Liver (tissue), 8 donors: ENCODE measurements at regions not wholly inside any gene's neighbourhood (a gene's known extent, or its start where the extent isn't known, plus 50 kb on each side); places are given as distances from the start of the nearest gene placed in this dataset.

ENCODE experiments used
- DNase-seq: peaks from one replicate; pipeline ENCODE4 v3.0.0-alpha.2; 2017; ENCODE audit warnings: low spot score
- H3K27ac ChIP-seq, 2 donors: one replicate each; pipeline ENCODE4 v1.7.0; 2013; ENCODE audit warnings: inconsistent platforms in 2 of 2, low read length in 2 of 2, control low read depth in 1 of 2, low read depth in 1 of 2, mild to moderate bottlenecking in 1 of 2
- H3K27me3 ChIP-seq, 4 donors: one replicate each; pipeline versions ENCODE4 v1.6.1 to v1.7.0; 2013; ENCODE audit warnings: low read length in 3 of 4, inconsistent platforms in 1 of 4, mild to moderate bottlenecking in 1 of 4, moderate library complexity in 1 of 4; ENCODE audit not compliant: control insufficient read depth in 4 of 4, insufficient read depth in 4 of 4
- H3K36me3 ChIP-seq, 4 donors: one replicate each; pipeline versions ENCODE4 v1.6.1 to v1.7.0; 2013; ENCODE audit warnings: low read length in 3 of 4, mild to moderate bottlenecking in 3 of 4, low read depth in 1 of 4, moderate library complexity in 1 of 4; ENCODE audit not compliant: control insufficient read depth in 4 of 4, insufficient read depth in 3 of 4
- H3K4me1 ChIP-seq, 4 donors: one replicate each; pipeline versions ENCODE4 v1.6.1 to v1.7.0; 2013; ENCODE audit warnings: low read length in 3 of 4, mild to moderate bottlenecking in 3 of 4, moderate library complexity in 1 of 4; ENCODE audit not compliant: control insufficient read depth in 4 of 4, insufficient read depth in 4 of 4
- H3K4me3 ChIP-seq, 3 donors: one replicate each; pipeline versions ENCODE4 v1.6.1 to v1.7.0; 2013; ENCODE audit warnings: low read length in 3 of 3, control low read depth in 1 of 3, low read depth in 1 of 3, mild to moderate bottlenecking in 1 of 3
- H3K9ac ChIP-seq, 2 donors: one replicate each; pipeline ENCODE4 v1.7.0; 2013; ENCODE audit warnings: low read length in 2 of 2, mild to moderate bottlenecking in 2 of 2, moderate library complexity in 2 of 2, control low read depth in 1 of 2, low read depth in 1 of 2
- H3K9me3 ChIP-seq, 4 donors: one replicate each; pipeline versions ENCODE4 v1.6.1 to v1.7.0; 2013; ENCODE audit warnings: low read length in 3 of 4; ENCODE audit not compliant: control insufficient read depth in 4 of 4
- ATF3 ChIP-seq: IDR thresholded peaks from 2 replicates; pipeline ENCODE4 v1.6.1; 2016; ENCODE audit warnings: antibody characterized with exemption
- EGR1 ChIP-seq, 2 donors: IDR thresholded peaks; 2 replicates each; pipeline ENCODE4 v1.6.1; 2016 to 2018; ENCODE audit warnings: antibody characterized with exemption in 2 of 2, low read depth in 2 of 2
- HNF4A ChIP-seq, 2 donors: conservative IDR thresholded peaks; 2 replicates each; pipeline ENCODE4 v1.6.1; 2016; ENCODE audit warnings: antibody characterized with exemption in 2 of 2, mild to moderate bottlenecking in 2 of 2
- JUND ChIP-seq, 2 donors: IDR thresholded peaks; 2 replicates each; pipeline ENCODE4 v1.6.1; 2016; ENCODE audit warnings: antibody characterized with exemption in 2 of 2
- RAD21 ChIP-seq, 2 donors: IDR thresholded peaks; 2 replicates each; pipeline ENCODE4 v1.6.1; 2016; ENCODE audit warnings: antibody characterized with exemption in 2 of 2, mild to moderate bottlenecking in 2 of 2
- RXRA ChIP-seq, 2 donors: IDR thresholded peaks; 2 replicates each; pipeline ENCODE4 v1.6.1; 2017 to 2018; ENCODE audit warnings: antibody characterized with exemption in 2 of 2, mild to moderate bottlenecking in 1 of 2
- ZBTB33 ChIP-seq: IDR thresholded peaks from 2 replicates; pipeline ENCODE4 v1.6.1; 2016; ENCODE audit warnings: antibody characterized with exemption
- WGBS: extraction: QIAGEN DNeasy Blood & Tissue Kit; methylation state at CpG from one replicate; pipeline ENCODE4 v1.1.7; 2013; 5-methylcytosine and 5-hydroxymethylcytosine counted together
- TF ChIP-seq, protein P1 (sequence below): IDR thresholded peaks from 2 replicates; pipeline ENCODE4 v1.6.1; 2016; ENCODE audit warnings: antibody characterized with exemption, mild to moderate bottlenecking
- TF ChIP-seq, protein P2 (sequence below): IDR thresholded peaks from 2 replicates; pipeline ENCODE4 v1.6.1; 2016; ENCODE audit warnings: antibody characterized with exemption
- TF ChIP-seq, protein P3 (sequence below): fragments of 150-350 bp; IDR thresholded peaks from 2 replicates; pipeline ENCODE4 v1.5.1; 2017; ENCODE audit warnings: improper control_type of control experiment, low read depth, low read length; ENCODE audit not compliant: missing input control
- donor health status: healthy.
- donor health status: healthy.
- donor health status: healthy.
- donor health status: healthy.
- donor health status: healthy.

DNA sequence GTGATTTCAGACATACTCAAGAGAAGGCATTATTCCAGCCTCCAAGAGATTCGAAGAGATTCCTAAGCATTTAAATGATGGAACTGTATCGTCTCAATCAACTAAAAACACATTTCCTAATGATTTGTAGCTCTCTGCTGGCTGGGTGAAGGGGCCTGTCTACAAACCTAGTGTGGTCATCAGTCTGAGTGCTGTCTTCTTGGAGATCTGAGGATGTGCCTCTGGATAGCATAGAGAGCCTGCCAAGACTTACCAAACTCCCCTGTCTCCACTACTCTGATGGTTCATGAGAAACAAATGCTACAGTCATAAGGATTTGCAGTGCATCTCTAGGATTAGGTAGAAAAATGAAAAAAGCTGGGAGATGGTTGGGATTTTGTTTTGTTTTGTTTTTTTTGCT is 176.9 kb upstream of the CITED2 start:
- no peak overlapping the region for H3K4me3 ChIP-seq
- DNase-seq = no peak
- H3K36me3 ChIP-seq = no peaks in the 10 kb centered on the region
- H3K27me3 ChIP-seq = no peaks in the 10 kb centered on the region
- WGBS = 96% methylated on average over 2 of the region's 2 CpGs
- H3K9me3 ChIP-seq = no peaks in the 10 kb centered on the region
- TF ChIP-seq, protein P1, sequence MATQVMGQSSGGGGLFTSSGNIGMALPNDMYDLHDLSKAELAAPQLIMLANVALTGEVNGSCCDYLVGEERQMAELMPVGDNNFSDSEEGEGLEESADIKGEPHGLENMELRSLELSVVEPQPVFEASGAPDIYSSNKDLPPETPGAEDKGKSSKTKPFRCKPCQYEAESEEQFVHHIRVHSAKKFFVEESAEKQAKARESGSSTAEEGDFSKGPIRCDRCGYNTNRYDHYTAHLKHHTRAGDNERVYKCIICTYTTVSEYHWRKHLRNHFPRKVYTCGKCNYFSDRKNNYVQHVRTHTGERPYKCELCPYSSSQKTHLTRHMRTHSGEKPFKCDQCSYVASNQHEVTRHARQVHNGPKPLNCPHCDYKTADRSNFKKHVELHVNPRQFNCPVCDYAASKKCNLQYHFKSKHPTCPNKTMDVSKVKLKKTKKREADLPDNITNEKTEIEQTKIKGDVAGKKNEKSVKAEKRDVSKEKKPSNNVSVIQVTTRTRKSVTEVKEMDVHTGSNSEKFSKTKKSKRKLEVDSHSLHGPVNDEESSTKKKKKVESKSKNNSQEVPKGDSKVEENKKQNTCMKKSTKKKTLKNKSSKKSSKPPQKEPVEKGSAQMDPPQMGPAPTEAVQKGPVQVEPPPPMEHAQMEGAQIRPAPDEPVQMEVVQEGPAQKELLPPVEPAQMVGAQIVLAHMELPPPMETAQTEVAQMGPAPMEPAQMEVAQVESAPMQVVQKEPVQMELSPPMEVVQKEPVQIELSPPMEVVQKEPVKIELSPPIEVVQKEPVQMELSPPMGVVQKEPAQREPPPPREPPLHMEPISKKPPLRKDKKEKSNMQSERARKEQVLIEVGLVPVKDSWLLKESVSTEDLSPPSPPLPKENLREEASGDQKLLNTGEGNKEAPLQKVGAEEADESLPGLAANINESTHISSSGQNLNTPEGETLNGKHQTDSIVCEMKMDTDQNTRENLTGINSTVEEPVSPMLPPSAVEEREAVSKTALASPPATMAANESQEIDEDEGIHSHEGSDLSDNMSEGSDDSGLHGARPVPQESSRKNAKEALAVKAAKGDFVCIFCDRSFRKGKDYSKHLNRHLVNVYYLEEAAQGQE = no peak
- TF ChIP-seq ATF3 = no peak
- no peaks in the 10 kb centered on the region for H3K4me1 ChIP-seq
- no peak overlapping the region for H3K9ac ChIP-seq
- no peak overlapping the region for H3K27ac ChIP-seq

DNA sequence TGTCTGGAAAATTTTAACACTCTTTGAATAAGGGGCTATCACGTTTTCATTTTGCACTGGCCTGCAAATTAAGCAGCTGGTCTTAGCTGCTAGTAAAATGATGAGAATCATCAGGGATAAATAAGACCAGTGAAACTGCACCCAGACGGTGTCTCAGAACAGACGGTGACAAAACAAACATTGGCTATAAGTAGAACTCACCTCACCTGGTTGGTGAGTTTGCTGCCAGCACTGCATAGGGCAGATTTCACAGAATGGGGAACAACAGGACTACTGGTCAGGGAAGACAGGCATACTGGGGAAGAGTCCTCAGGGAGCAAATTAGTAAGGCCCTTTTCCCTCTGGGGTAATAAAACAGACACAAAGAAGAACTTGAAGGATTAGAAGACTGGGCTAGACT is 175.9 kb upstream of the CITED2 start:
- H3K27me3 ChIP-seq = no peaks in the 10 kb centered on the region
- 93% methylated on average over 3 of the region's 3 CpGs for WGBS
- H3K4me3 ChIP-seq = no peak overlapping the region
- H3K27ac ChIP-seq = no peak overlapping the region
- no peak for TF ChIP-seq ATF3
- TF ChIP-seq RAD21 (IDR thresholded peaks at IDR 0.05) = no peak
- TF ChIP-seq, protein P2, sequence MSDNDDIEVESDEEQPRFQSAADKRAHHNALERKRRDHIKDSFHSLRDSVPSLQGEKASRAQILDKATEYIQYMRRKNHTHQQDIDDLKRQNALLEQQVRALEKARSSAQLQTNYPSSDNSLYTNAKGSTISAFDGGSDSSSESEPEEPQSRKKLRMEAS = no peak
- TF ChIP-seq, protein P3, sequence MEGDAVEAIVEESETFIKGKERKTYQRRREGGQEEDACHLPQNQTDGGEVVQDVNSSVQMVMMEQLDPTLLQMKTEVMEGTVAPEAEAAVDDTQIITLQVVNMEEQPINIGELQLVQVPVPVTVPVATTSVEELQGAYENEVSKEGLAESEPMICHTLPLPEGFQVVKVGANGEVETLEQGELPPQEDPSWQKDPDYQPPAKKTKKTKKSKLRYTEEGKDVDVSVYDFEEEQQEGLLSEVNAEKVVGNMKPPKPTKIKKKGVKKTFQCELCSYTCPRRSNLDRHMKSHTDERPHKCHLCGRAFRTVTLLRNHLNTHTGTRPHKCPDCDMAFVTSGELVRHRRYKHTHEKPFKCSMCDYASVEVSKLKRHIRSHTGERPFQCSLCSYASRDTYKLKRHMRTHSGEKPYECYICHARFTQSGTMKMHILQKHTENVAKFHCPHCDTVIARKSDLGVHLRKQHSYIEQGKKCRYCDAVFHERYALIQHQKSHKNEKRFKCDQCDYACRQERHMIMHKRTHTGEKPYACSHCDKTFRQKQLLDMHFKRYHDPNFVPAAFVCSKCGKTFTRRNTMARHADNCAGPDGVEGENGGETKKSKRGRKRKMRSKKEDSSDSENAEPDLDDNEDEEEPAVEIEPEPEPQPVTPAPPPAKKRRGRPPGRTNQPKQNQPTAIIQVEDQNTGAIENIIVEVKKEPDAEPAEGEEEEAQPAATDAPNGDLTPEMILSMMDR = no peak
- no peak for TF ChIP-seq JUND (IDR thresholded peaks at IDR 0.05)
- TF ChIP-seq, protein P1 = no peak
- no peak for TF ChIP-seq EGR1 (IDR thresholded peaks at IDR 0.05; ENCODE audit: low read depth in 2 of 2)
- TF ChIP-seq ZBTB33 = no peak
- no peak for TF ChIP-seq HNF4A (conservative IDR thresholded peaks at IDR 0.05)
- TF ChIP-seq RXRA (IDR thresholded peaks at IDR 0.05) = no peak
- no peaks in the 10 kb centered on the region for H3K4me1 ChIP-seq
- H3K9me3 ChIP-seq = no peaks in the 10 kb centered on the region
- H3K9ac ChIP-seq = no peak overlapping the region
- H3K36me3 ChIP-seq = no peaks in the 10 kb centered on the region
- DNase-seq = no peak
